ENCODE measurements at regions not wholly inside any gene's neighbourhood (a gene's known extent, or its start where the extent isn't known, plus 50 kb on each side); places are given as distances from the start of the nearest gene placed in this dataset.

DNA sequence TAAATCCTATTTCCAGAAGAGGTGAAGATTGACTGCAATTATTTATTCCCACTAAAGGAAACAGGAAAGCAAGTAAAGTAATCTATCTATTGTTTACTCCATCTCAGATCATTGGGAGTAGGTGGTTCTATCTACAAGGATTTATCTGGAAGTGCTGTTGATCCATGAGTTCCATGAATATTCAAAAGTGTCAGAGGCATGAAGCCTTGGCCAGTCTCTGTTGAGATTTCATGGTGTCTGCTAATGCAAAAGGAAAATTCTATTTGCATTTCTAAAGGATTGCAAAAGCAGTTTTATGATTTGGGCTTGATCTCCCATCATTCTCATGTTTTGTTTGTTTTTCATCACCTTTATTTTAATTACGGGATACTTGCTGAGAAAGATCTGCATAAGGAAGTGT lies 102.4 kb upstream of the ST6GAL2 start:
- TF ChIP-seq POLR2A (IDR thresholded peaks at IDR 0.05): no peak
- TF ChIP-seq, protein P1, sequence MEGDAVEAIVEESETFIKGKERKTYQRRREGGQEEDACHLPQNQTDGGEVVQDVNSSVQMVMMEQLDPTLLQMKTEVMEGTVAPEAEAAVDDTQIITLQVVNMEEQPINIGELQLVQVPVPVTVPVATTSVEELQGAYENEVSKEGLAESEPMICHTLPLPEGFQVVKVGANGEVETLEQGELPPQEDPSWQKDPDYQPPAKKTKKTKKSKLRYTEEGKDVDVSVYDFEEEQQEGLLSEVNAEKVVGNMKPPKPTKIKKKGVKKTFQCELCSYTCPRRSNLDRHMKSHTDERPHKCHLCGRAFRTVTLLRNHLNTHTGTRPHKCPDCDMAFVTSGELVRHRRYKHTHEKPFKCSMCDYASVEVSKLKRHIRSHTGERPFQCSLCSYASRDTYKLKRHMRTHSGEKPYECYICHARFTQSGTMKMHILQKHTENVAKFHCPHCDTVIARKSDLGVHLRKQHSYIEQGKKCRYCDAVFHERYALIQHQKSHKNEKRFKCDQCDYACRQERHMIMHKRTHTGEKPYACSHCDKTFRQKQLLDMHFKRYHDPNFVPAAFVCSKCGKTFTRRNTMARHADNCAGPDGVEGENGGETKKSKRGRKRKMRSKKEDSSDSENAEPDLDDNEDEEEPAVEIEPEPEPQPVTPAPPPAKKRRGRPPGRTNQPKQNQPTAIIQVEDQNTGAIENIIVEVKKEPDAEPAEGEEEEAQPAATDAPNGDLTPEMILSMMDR (IDR thresholded peaks at IDR 0.05): no peak

Data from esophagus squamous epithelium (tissue), 4 donors.